ENCODE measurements at regions not wholly inside any gene's neighbourhood (a gene's known extent, or its start where the extent isn't known, plus 50 kb on each side); places are given as distances from the start of the nearest gene placed in this dataset.

DNA sequence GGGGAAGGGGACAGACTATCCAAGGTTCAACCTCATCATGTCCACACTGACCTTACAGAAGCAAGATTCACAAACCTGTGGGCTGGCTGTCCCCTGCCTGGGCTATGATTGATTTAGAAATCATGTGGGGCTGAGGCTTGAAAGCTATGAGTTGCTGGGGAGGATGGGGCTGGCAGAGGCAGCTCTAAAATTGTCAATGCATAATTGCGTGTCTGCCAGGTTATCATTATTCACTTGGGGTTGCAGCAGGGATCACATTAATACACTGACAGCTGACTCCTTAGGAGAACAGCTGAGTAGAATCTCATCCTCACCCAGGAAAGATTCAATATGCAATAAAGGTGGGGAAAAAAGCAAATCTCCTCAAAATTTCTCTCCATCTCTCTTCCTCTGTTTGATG is 866.3 kb downstream of the CCSER2 start:
- no peaks in the 10 kb centered on the region for H3K9me2 ChIP-seq (ENCODE audit: insufficient read depth)
- no peak for DNase-seq (ENCODE audit: low spot score)
- no peak overlapping the region for H3K27ac Mint-ChIP-seq

More for the DNA sequence above, 866.3 kb downstream of the CCSER2 start:
- Histone ChIP-seq H3F3A (replicated peaks; ENCODE audit: low read depth) (no peaks in the 10 kb centered on the region), H3K4me3 (no peak overlapping the region), H3K27me3 (ENCODE audit: insufficient read depth) (no peaks in the 10 kb centered on the region), H3K79me2 (replicated peaks; ENCODE audit: insufficient read depth) (no peaks in the 10 kb centered on the region), H3K27ac (ENCODE audit: low read depth) (no peak overlapping the region), H4K20me1 (replicated peaks; ENCODE audit: insufficient read depth) (no peaks in the 10 kb centered on the region), H2AFZ (no peak overlapping the region), H3K4me2 (no peak overlapping the region), H3K4me1 (ENCODE audit: insufficient read depth) (no peaks in the 10 kb centered on the region), H3K36me3 (ENCODE audit: insufficient read depth) (0 out of 2 replicates have a peak, but pooled peaks cover 4% of the 10 kb centered on the region)
- Mint-ChIP-seq H3K4me1 (no peaks in the 10 kb centered on the region), H3K4me3 (no peak overlapping the region), H3K36me3 (ENCODE audit: low read depth) (no peaks in the 10 kb centered on the region; the same call in 1 of the 3 replicates), H3K27me3 (ENCODE audit: insufficient read depth, low read depth, poor library complexity) (no peaks in the 10 kb centered on the region), H3K9me3 (peaks cover 85% of the 10 kb centered on the region)
- no peak for ATAC-seq
- TF ChIP-seq, protein P1, sequence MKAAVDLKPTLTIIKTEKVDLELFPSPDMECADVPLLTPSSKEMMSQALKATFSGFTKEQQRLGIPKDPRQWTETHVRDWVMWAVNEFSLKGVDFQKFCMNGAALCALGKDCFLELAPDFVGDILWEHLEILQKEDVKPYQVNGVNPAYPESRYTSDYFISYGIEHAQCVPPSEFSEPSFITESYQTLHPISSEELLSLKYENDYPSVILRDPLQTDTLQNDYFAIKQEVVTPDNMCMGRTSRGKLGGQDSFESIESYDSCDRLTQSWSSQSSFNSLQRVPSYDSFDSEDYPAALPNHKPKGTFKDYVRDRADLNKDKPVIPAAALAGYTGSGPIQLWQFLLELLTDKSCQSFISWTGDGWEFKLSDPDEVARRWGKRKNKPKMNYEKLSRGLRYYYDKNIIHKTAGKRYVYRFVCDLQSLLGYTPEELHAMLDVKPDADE (IDR thresholded peaks at IDR 0.05), result no peak
- TF ChIP-seq, protein P2, sequence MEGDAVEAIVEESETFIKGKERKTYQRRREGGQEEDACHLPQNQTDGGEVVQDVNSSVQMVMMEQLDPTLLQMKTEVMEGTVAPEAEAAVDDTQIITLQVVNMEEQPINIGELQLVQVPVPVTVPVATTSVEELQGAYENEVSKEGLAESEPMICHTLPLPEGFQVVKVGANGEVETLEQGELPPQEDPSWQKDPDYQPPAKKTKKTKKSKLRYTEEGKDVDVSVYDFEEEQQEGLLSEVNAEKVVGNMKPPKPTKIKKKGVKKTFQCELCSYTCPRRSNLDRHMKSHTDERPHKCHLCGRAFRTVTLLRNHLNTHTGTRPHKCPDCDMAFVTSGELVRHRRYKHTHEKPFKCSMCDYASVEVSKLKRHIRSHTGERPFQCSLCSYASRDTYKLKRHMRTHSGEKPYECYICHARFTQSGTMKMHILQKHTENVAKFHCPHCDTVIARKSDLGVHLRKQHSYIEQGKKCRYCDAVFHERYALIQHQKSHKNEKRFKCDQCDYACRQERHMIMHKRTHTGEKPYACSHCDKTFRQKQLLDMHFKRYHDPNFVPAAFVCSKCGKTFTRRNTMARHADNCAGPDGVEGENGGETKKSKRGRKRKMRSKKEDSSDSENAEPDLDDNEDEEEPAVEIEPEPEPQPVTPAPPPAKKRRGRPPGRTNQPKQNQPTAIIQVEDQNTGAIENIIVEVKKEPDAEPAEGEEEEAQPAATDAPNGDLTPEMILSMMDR (conservative IDR thresholded peaks at IDR 0.05; ENCODE audit: low read depth in 2 of 2), result no peak
- TF ChIP-seq NANOG (IDR thresholded peaks at IDR 0.05; ENCODE audit: borderline replicate concordance) (no peak), STAT1 (IDR thresholded peaks at IDR 0.05; ENCODE audit: unreplicated experiment) (no peak), ZNF114 (CRISPR knock-in tag; IDR thresholded peaks at IDR 0.05) (no peak), POLR2AphosphoS5 (IDR thresholded peaks at IDR 0.05; ENCODE audit: low read depth) (no peak), EZH2 (IDR thresholded peaks at IDR 0.05; ENCODE audit: low read depth, unreplicated experiment) (no peak), JUNB (IDR thresholded peaks at IDR 0.05; ENCODE audit: unreplicated experiment) (no peak), EZH2phosphoT487 (IDR thresholded peaks at IDR 0.05; ENCODE audit: unreplicated experiment) (no peak), CREB1 (CRISPR knock-in tag; IDR thresholded peaks at IDR 0.05; ENCODE audit: low read depth) (no peak), ZNF331 (CRISPR knock-in tag; IDR thresholded peaks at IDR 0.05; ENCODE audit: low read depth) (no peak)
- TF ChIP-seq, protein P3, sequence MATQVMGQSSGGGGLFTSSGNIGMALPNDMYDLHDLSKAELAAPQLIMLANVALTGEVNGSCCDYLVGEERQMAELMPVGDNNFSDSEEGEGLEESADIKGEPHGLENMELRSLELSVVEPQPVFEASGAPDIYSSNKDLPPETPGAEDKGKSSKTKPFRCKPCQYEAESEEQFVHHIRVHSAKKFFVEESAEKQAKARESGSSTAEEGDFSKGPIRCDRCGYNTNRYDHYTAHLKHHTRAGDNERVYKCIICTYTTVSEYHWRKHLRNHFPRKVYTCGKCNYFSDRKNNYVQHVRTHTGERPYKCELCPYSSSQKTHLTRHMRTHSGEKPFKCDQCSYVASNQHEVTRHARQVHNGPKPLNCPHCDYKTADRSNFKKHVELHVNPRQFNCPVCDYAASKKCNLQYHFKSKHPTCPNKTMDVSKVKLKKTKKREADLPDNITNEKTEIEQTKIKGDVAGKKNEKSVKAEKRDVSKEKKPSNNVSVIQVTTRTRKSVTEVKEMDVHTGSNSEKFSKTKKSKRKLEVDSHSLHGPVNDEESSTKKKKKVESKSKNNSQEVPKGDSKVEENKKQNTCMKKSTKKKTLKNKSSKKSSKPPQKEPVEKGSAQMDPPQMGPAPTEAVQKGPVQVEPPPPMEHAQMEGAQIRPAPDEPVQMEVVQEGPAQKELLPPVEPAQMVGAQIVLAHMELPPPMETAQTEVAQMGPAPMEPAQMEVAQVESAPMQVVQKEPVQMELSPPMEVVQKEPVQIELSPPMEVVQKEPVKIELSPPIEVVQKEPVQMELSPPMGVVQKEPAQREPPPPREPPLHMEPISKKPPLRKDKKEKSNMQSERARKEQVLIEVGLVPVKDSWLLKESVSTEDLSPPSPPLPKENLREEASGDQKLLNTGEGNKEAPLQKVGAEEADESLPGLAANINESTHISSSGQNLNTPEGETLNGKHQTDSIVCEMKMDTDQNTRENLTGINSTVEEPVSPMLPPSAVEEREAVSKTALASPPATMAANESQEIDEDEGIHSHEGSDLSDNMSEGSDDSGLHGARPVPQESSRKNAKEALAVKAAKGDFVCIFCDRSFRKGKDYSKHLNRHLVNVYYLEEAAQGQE (IDR thresholded peaks at IDR 0.05; ENCODE audit: unreplicated experiment), result no peak
- TF ChIP-seq, protein P4, sequence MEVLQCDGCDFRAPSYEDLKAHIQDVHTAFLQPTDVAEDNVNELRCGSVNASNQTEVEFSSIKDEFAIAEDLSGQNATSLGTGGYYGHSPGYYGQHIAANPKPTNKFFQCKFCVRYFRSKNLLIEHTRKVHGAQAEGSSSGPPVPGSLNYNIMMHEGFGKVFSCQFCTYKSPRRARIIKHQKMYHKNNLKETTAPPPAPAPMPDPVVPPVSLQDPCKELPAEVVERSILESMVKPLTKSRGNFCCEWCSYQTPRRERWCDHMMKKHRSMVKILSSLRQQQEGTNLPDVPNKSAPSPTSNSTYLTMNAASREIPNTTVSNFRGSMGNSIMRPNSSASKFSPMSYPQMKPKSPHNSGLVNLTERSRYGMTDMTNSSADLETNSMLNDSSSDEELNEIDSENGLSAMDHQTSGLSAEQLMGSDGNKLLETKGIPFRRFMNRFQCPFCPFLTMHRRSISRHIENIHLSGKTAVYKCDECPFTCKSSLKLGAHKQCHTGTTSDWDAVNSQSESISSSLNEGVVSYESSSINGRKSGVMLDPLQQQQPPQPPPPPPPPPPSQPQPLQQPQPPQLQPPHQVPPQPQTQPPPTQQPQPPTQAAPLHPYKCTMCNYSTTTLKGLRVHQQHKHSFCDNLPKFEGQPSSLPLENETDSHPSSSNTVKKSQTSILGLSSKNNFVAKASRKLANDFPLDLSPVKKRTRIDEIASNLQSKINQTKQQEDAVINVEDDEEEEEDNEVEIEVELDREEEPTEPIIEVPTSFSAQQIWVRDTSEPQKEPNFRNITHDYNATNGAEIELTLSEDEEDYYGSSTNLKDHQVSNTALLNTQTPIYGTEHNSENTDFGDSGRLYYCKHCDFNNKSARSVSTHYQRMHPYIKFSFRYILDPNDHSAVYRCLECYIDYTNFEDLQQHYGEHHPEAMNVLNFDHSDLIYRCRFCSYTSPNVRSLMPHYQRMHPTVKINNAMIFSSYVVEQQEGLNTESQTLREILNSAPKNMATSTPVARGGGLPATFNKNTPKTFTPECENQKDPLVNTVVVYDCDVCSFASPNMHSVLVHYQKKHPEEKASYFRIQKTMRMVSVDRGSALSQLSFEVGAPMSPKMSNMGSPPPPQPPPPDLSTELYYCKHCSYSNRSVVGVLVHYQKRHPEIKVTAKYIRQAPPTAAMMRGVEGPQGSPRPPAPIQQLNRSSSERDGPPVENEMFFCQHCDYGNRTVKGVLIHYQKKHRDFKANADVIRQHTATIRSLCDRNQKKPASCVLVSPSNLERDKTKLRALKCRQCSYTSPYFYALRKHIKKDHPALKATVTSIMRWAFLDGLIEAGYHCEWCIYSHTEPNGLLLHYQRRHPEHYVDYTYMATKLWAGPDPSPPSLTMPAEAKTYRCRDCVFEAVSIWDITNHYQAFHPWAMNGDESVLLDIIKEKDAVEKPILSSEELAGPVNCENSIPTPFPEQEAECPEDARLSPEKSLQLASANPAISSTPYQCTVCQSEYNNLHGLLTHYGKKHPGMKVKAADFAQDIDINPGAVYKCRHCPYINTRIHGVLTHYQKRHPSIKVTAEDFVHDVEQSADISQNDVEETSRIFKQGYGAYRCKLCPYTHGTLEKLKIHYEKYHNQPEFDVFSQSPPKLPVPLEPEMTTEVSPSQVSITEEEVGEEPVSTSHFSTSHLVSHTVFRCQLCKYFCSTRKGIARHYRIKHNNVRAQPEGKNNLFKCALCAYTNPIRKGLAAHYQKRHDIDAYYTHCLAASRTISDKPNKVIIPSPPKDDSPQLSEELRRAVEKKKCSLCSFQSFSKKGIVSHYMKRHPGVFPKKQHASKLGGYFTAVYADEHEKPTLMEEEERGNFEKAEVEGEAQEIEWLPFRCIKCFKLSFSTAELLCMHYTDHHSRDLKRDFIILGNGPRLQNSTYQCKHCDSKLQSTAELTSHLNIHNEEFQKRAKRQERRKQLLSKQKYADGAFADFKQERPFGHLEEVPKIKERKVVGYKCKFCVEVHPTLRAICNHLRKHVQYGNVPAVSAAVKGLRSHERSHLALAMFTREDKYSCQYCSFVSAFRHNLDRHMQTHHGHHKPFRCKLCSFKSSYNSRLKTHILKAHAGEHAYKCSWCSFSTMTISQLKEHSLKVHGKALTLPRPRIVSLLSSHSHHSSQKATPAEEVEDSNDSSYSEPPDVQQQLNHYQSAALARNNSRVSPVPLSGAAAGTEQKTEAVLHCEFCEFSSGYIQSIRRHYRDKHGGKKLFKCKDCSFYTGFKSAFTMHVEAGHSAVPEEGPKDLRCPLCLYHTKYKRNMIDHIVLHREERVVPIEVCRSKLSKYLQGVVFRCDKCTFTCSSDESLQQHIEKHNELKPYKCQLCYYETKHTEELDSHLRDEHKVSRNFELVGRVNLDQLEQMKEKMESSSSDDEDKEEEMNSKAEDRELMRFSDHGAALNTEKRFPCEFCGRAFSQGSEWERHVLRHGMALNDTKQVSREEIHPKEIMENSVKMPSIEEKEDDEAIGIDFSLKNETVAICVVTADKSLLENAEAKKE (CRISPR knock-in tag; IDR thresholded peaks at IDR 0.05), result no peak

Data from GM23338 (cell line).